GM12878 (cell line): ENCODE measurements at regions not wholly inside any gene's neighbourhood (a gene's known extent, or its start where the extent isn't known, plus 50 kb on each side); places are given as distances from the start of the nearest gene placed in this dataset.

Experiments
- TARDBP ChIP-seq: IDR thresholded peaks from 2 replicates; pipeline ENCODE4 v1.6.1; 2016; ENCODE audit warnings: borderline replicate concordance
- TF ChIP-seq, protein P1 (sequence below): fragments of 450-650 bp; IDR thresholded peaks from 2 replicates; pipeline ENCODE4 v1.6.1; 2017; ENCODE audit warnings: low read depth, mild to moderate bottlenecking, moderate library complexity

DNA sequence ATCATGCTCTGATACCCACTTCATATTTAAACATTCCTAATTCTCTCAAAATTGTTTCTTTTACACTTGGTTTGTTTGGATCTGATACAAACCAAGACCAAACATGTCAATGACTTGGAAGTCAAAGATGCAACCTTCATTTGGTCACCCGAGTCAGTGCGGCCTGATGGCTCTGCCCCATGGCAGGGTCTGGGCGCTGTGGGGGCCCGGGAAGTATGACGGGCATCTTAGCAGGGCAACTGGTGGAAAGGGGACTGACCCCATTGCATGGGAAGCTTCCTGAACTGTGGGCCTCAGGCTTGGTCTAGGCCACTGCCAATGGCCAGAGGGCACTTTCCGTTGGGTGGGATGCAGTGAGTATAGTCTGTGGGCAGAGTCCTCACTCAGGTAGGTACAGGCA lies 178.0 kb downstream of the KATNIP start:
- TF ChIP-seq TARDBP, result no peak
- TF ChIP-seq, protein P1, sequence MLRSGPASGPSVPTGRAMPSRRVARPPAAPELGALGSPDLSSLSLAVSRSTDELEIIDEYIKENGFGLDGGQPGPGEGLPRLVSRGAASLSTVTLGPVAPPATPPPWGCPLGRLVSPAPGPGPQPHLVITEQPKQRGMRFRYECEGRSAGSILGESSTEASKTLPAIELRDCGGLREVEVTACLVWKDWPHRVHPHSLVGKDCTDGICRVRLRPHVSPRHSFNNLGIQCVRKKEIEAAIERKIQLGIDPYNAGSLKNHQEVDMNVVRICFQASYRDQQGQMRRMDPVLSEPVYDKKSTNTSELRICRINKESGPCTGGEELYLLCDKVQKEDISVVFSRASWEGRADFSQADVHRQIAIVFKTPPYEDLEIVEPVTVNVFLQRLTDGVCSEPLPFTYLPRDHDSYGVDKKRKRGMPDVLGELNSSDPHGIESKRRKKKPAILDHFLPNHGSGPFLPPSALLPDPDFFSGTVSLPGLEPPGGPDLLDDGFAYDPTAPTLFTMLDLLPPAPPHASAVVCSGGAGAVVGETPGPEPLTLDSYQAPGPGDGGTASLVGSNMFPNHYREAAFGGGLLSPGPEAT, result no peak
